Fibroblast of pulmonary artery (primary cell): ENCODE measurements at regions not wholly inside any gene's neighbourhood (a gene's known extent, or its start where the extent isn't known, plus 50 kb on each side); places are given as distances from the start of the nearest gene placed in this dataset.

Source experiments
- DNase-seq: peaks from one replicate; pipeline ENCODE4 v3.0.0-alpha.2; 2010; ENCODE audit warnings: low read depth
- H3K4me3 ChIP-seq: replicated peaks from 2 replicates; pipeline ENCODE4 v1.5.1; 2011; ENCODE audit warnings: low read depth, mild to moderate bottlenecking, control low read depth, low read length, moderate library complexity
- CTCF ChIP-seq: IDR thresholded peaks from 2 replicates; pipeline ENCODE4 v1.5.1; 2011; ENCODE audit warnings: mild to moderate bottlenecking, control low read depth, low read length, inconsistent platforms; ENCODE audit errors: missing control alignments

- DNase-seq = no peak
- H3K4me3 ChIP-seq = no peak overlapping the region
- TF ChIP-seq CTCF = no peak
Measured at GRCh38 chr9:91053824-91054223, 252.2 kb downstream of the SYK start.

GRCh38 chr9:91055845-91056244 lies 254.2 kb downstream of the SYK start:
- H3K4me3 ChIP-seq = no peak overlapping the region
- DNase-seq = no peak
- TF ChIP-seq CTCF = no peak

GRCh38 chr9:91056486-91056885 lies 254.9 kb downstream of the SYK start:
- no peak overlapping the region for H3K4me3 ChIP-seq
- no peak for TF ChIP-seq CTCF
- no peak for DNase-seq

- TF ChIP-seq CTCF = no peak
- no peak overlapping the region for H3K4me3 ChIP-seq
- DNase-seq = peak; percentile 63
Measured at GRCh38 chr9:91056917-91057316, 255.3 kb downstream of the SYK start.

- H3K4me3 ChIP-seq = no peak overlapping the region
Measured at GRCh38 chr9:91059713-91060112, 258.1 kb downstream of the SYK start.

GRCh38 chr9:91060520-91061343 lies 259.1 kb downstream of the SYK start:
- H3K4me3 ChIP-seq = peak overlapping the region; percentile 8
- no peak for TF ChIP-seq CTCF
- DNase-seq = peak; percentile 99

More at GRCh38 chr9:91059713-91060112, 258.1 kb downstream of the SYK start:
- no peak for DNase-seq
- TF ChIP-seq CTCF = no peak

GRCh38 chr9:91061506-91061905 lies 259.9 kb downstream of the SYK start:
- TF ChIP-seq CTCF = no peak
- no peak for DNase-seq
- no peak overlapping the region for H3K4me3 ChIP-seq
